ENCODE measurements at regions not wholly inside any gene's neighbourhood (a gene's known extent, or its start where the extent isn't known, plus 50 kb on each side); places are given as distances from the start of the nearest gene placed in this dataset.

DNA sequence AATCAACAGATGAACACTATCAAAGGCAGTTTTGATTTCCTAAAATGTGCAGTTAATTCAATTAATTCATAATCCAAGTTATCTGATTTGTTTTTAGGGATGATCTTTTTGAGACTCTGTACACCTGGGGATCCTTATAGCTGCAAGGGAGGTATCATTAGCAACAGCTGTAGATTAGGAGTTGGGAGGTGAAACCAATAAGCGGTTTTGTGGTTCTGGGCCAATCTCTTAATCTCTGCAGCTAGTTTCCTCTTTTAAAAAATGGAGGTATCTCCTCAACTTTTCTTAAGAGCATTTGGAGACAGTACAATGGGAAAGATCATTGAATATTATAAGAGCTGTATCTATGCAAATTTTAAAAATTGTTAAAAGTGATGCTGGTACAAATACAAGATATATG lies 126.0 kb downstream of the MC4R start:
- BruUV-seq (replicated peaks): no TSS peak
- Histone ChIP-seq H3K79me2 (ENCODE audit: control insufficient read depth, insufficient read depth, low read length) (no peaks in the 10 kb centered on the region), H3K36me3 (ENCODE audit: control insufficient read depth, insufficient read depth, low read length) (no peaks in the 10 kb centered on the region), H3K4me3 (no peak overlapping the region), H3K27ac (ENCODE audit: extremely low read depth, low read depth, low read length) (no peak overlapping the region), H3K4me2 (ENCODE audit: insufficient read depth, low read length) (no peak overlapping the region), H2AFZ (ENCODE audit: low read depth, low read length) (no peak overlapping the region), H3K27me3 (ENCODE audit: control insufficient read depth in 2 of 2, insufficient read depth in 2 of 2, low read length in 2 of 2) (no peaks in the 10 kb centered on the region), H4K20me1 (replicated peaks; ENCODE audit: control insufficient read depth, insufficient read depth, low read length) (no peaks in the 10 kb centered on the region), H3K9me3 (replicated peaks; ENCODE audit: control insufficient read depth, insufficient read depth, low read depth, low read length) (no peaks in the 10 kb centered on the region), H3K9ac (ENCODE audit: insufficient read depth in 1 of 2, low read depth in 2 of 2, low read length in 2 of 2) (no peak overlapping the region), H3K9me1 (ENCODE audit: control insufficient read depth, insufficient read depth, low read length) (no peaks in the 10 kb centered on the region), H3K4me1 (replicated peaks in 1 of 2; ENCODE audit: control insufficient read depth in 2 of 2, insufficient read depth in 2 of 2, low read length in 2 of 2) (no peaks in the 10 kb centered on the region)
- ChIA-PET POLR2A (no interaction called here), CTCF (ENCODE audit: low intra/inter-chr PET ratio) (no interaction called here)
- no peak for FAIRE-seq
- TF ChIP-seq, protein P1, sequence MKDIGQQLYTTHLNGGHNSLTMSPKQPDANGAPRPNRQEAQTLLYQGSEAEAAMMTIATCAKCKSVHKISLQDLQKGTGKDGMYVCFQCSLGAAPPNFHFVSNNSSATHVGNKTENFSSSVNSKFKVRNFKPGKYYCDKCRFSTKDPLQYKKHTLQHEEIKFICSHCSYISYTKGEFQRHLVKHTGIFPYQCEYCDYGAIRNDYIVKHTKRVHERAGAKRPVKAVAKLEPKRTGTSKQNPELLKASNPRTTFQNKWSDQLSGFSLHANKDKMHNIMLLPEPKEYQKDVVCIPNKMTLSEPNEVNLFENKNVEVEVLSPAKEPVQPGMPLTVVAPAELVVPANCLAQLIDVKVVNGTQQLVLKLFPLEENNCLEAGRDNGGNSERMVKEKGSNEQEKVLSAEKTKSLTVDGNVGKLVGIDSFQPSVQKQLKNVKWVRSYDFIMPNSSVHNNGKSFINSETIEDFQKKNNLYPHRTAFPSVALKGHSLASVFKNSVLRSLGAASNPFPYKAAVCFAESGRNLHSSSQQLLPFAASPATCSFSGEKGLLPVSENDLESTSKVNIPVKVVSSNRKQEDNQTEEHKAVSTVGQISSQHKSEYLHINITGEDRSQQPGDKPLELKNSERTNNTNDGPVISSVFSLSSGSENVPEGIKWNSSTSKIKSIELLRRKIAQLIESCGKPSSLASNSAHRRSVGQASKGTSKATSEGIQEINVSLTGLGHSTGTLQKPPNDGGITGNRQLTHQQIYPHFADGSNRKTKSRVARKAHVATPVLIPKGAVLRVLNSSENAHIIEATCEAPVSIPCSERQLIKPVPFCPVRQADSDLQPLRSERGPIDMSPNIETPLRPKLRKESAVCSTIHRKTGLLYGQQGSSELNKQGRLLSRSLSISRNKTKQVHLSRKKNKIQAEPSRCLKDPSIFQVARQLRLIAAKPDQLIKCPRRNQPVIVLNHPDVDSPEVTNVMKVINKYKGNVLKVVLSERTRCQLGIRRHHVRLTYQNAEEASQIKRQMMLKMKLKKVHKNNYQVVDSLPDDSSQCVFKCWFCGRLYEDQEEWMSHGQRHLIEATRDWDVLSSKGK (CRISPR knock-in tag; IDR thresholded peaks at IDR 0.05): no peak
- no peak for TF ChIP-seq ZNF263 (CRISPR knock-in tag; IDR thresholded peaks at IDR 0.05; ENCODE audit: borderline replicate concordance)
- no peak for TF ChIP-seq KLF16 (IDR thresholded peaks at IDR 0.05)
- TF ChIP-seq, protein P2, sequence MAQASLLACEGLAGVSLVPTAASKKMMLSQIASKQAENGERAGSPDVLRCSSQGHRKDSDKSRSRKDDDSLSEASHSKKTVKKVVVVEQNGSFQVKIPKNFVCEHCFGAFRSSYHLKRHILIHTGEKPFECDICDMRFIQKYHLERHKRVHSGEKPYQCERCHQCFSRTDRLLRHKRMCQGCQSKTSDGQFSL (CRISPR knock-in tag; IDR thresholded peaks at IDR 0.05): no peak
- TF ChIP-seq, protein P2 (tag; IDR thresholded peaks at IDR 0.05): no peak
- TF ChIP-seq MCM7 (IDR thresholded peaks at IDR 0.05): no peak
- no peak for TF ChIP-seq PURB (CRISPR knock-in tag; IDR thresholded peaks at IDR 0.05; ENCODE audit: low read depth)
- TF ChIP-seq COPS2 (conservative IDR thresholded peaks at IDR 0.05): no peak
- TF ChIP-seq TSC22D4 (tag; IDR thresholded peaks at IDR 0.05): no peak
- no peak for TF ChIP-seq ZNF778 (CRISPR knock-in tag; IDR thresholded peaks at IDR 0.05)
- TF ChIP-seq CBX5 (IDR thresholded peaks at IDR 0.05; ENCODE audit: borderline replicate concordance, low read depth): no peak
- WGBS (ENCODE audit: insufficient coverage, low coverage, missing lambda C conversion rate): 0% methylated on average over 1 of the region's 1 CpG
- no peak for DNase-seq (ENCODE audit: extremely low read depth in 1 of 4, low spot score in 3 of 4)
- in situ Hi-C loops (cut with MboI) (no loop called here), intact Hi-C loops (cut with micrococcal nuclease) (no loop called here)
- no peak for ATAC-seq

Measured in K562 (cell line).